ENCODE measurements at regions not wholly inside any gene's neighbourhood (a gene's known extent, or its start where the extent isn't known, plus 50 kb on each side); places are given as distances from the start of the nearest gene placed in this dataset.
"Not testable (repeated sequence)": the region's sequence is repeated elsewhere in the genome, so short reads cannot be mapped to it uniquely, and the experiment has no call there.

- peaks cover 13% of the 10 kb centered on the region for H3K4me1 ChIP-seq (ENCODE audit: control insufficient read depth, insufficient read depth, low read length)
- H3K9ac ChIP-seq (ENCODE audit: low read length), result no peak overlapping the region
- no peaks in the 10 kb centered on the region for H3K27me3 ChIP-seq (replicated peaks; ENCODE audit: control insufficient read depth, insufficient read depth, low read length)
- DNase-seq (ENCODE audit: low read depth), result peak; percentile 17
- H3K36me3 ChIP-seq (ENCODE audit: control insufficient read depth, insufficient read depth, low read length, severe bottlenecking), result no peaks in the 10 kb centered on the region
- no peak overlapping the region for H3K4me3 ChIP-seq (ENCODE audit: low read length)
- H3K9me3 ChIP-seq (ENCODE audit: control insufficient read depth, low read length), result no peaks in the 10 kb centered on the region
Observed at GRCh38 chr6:128710315-128710714, 172.6 kb upstream of the LAMA2 start.

GRCh38 chr6:128704601-128705000 lies 178.3 kb upstream of the LAMA2 start:
- no peaks in the 10 kb centered on the region for H3K27me3 ChIP-seq (replicated peaks; ENCODE audit: control insufficient read depth, insufficient read depth, low read length)
- no peak for DNase-seq (ENCODE audit: low read depth)
- no peak overlapping the region for H3K9ac ChIP-seq (ENCODE audit: low read length)
- no peaks in the 10 kb centered on the region for H3K36me3 ChIP-seq (ENCODE audit: control insufficient read depth, insufficient read depth, low read length, severe bottlenecking)
- no peaks in the 10 kb centered on the region for H3K9me3 ChIP-seq (ENCODE audit: control insufficient read depth, low read length)
- H3K4me3 ChIP-seq (ENCODE audit: low read length), result no peak overlapping the region
- H3K4me1 ChIP-seq (ENCODE audit: control insufficient read depth, insufficient read depth, low read length), result no peaks in the 10 kb centered on the region

- not testable (repeated sequence) for H3K27me3 ChIP-seq (replicated peaks; ENCODE audit: control insufficient read depth, insufficient read depth, low read length); DNase-seq (ENCODE audit: low read depth); H3K9ac ChIP-seq (ENCODE audit: low read length); H3K9me3 ChIP-seq (ENCODE audit: control insufficient read depth, low read length); H3K4me3 ChIP-seq (ENCODE audit: low read length); H3K4me1 ChIP-seq (ENCODE audit: control insufficient read depth, insufficient read depth, low read length); H3K36me3 ChIP-seq (ENCODE audit: control insufficient read depth, insufficient read depth, low read length, severe bottlenecking)
Observed at GRCh38 chr6:128703794-128704193, 179.1 kb upstream of the LAMA2 start.

- peak; percentile 61 for DNase-seq (ENCODE audit: low read depth)
- Histone ChIP-seq H3K27me3 (replicated peaks; ENCODE audit: control insufficient read depth, insufficient read depth, low read length) (no peaks in the 10 kb centered on the region), H3K4me3 (ENCODE audit: low read length) (no peak overlapping the region), H3K9me3 (ENCODE audit: control insufficient read depth, low read length) (no peaks in the 10 kb centered on the region), H3K4me1 (ENCODE audit: control insufficient read depth, insufficient read depth, low read length) (peaks cover 2% of the 10 kb centered on the region), H3K36me3 (ENCODE audit: control insufficient read depth, insufficient read depth, low read length, severe bottlenecking) (no peaks in the 10 kb centered on the region), H3K9ac (ENCODE audit: low read length) (no peak overlapping the region)
Observed at GRCh38 chr6:128696691-128697689, 176.6 kb upstream of the PTPRK start.

- Histone ChIP-seq H3K9ac (ENCODE audit: low read length) (no peak overlapping the region), H3K36me3 (ENCODE audit: control insufficient read depth, insufficient read depth, low read length, severe bottlenecking) (no peaks in the 10 kb centered on the region)
Observed at GRCh38 chr6:128694303-128695009, 174.1 kb upstream of the PTPRK start.

GRCh38 chr6:128690063-128690462 lies 169.7 kb upstream of the PTPRK start:
- Histone ChIP-seq H3K9ac (ENCODE audit: low read length) (no peak overlapping the region), H3K36me3 (ENCODE audit: control insufficient read depth, insufficient read depth, low read length, severe bottlenecking) (no peaks in the 10 kb centered on the region), H3K4me3 (ENCODE audit: low read length) (no peak overlapping the region), H3K9me3 (ENCODE audit: control insufficient read depth, low read length) (peaks cover 8% of the 10 kb centered on the region), H3K4me1 (ENCODE audit: control insufficient read depth, insufficient read depth, low read length) (no peaks in the 10 kb centered on the region), H3K27me3 (replicated peaks; ENCODE audit: control insufficient read depth, insufficient read depth, low read length) (no peaks in the 10 kb centered on the region)
- no peak for DNase-seq (ENCODE audit: low read depth)

More at GRCh38 chr6:128694303-128695009, 174.1 kb upstream of the PTPRK start:
- no peaks in the 10 kb centered on the region for H3K27me3 ChIP-seq (replicated peaks; ENCODE audit: control insufficient read depth, insufficient read depth, low read length)
- no peak for DNase-seq (ENCODE audit: low read depth)
- no peak overlapping the region for H3K4me3 ChIP-seq (ENCODE audit: low read length)
- H3K4me1 ChIP-seq (ENCODE audit: control insufficient read depth, insufficient read depth, low read length), result peaks cover 2% of the 10 kb centered on the region
- H3K9me3 ChIP-seq (ENCODE audit: control insufficient read depth, low read length), result no peaks in the 10 kb centered on the region

- DNase-seq (ENCODE audit: low read depth), result no peak
- H3K4me1 ChIP-seq (ENCODE audit: control insufficient read depth, insufficient read depth, low read length), result no peaks in the 10 kb centered on the region
- H3K27me3 ChIP-seq (replicated peaks; ENCODE audit: control insufficient read depth, insufficient read depth, low read length), result no peaks in the 10 kb centered on the region
- H3K36me3 ChIP-seq (ENCODE audit: control insufficient read depth, insufficient read depth, low read length, severe bottlenecking), result no peaks in the 10 kb centered on the region
- no peak overlapping the region for H3K9ac ChIP-seq (ENCODE audit: low read length)
- H3K9me3 ChIP-seq (ENCODE audit: control insufficient read depth, low read length), result peaks cover 12% of the 10 kb centered on the region
- no peak overlapping the region for H3K4me3 ChIP-seq (ENCODE audit: low read length)
Observed at GRCh38 chr6:128686084-128686483, 165.7 kb upstream of the PTPRK start.

- Histone ChIP-seq H3K9ac (ENCODE audit: low read length) (no peak overlapping the region), H3K4me1 (ENCODE audit: control insufficient read depth, insufficient read depth, low read length) (no peaks in the 10 kb centered on the region), H3K4me3 (ENCODE audit: low read length) (no peak overlapping the region), H3K36me3 (ENCODE audit: control insufficient read depth, insufficient read depth, low read length, severe bottlenecking) (no peaks in the 10 kb centered on the region), H3K27me3 (replicated peaks; ENCODE audit: control insufficient read depth, insufficient read depth, low read length) (no peaks in the 10 kb centered on the region), H3K9me3 (ENCODE audit: control insufficient read depth, low read length) (no peaks in the 10 kb centered on the region)
- DNase-seq (ENCODE audit: low read depth), result no peak
Observed at GRCh38 chr6:128676456-128676855, 156.1 kb upstream of the PTPRK start.

- Histone ChIP-seq H3K4me1 (ENCODE audit: control insufficient read depth, insufficient read depth, low read length) (no peaks in the 10 kb centered on the region), H3K9me3 (ENCODE audit: control insufficient read depth, low read length) (no peaks in the 10 kb centered on the region), H3K4me3 (ENCODE audit: low read length) (no peak overlapping the region), H3K9ac (ENCODE audit: low read length) (no peak overlapping the region), H3K27me3 (replicated peaks; ENCODE audit: control insufficient read depth, insufficient read depth, low read length) (no peaks in the 10 kb centered on the region), H3K36me3 (ENCODE audit: control insufficient read depth, insufficient read depth, low read length, severe bottlenecking) (no peaks in the 10 kb centered on the region)
- no peak for DNase-seq (ENCODE audit: low read depth)
Observed at GRCh38 chr6:128672023-128672422, 151.6 kb upstream of the PTPRK start.

- no peaks in the 10 kb centered on the region for H3K4me1 ChIP-seq (ENCODE audit: control insufficient read depth, insufficient read depth, low read length)
- no peaks in the 10 kb centered on the region for H3K36me3 ChIP-seq (ENCODE audit: control insufficient read depth, insufficient read depth, low read length, severe bottlenecking)
- no peaks in the 10 kb centered on the region for H3K9me3 ChIP-seq (ENCODE audit: control insufficient read depth, low read length)
- no peak overlapping the region for H3K9ac ChIP-seq (ENCODE audit: low read length)
- no peak overlapping the region for H3K4me3 ChIP-seq (ENCODE audit: low read length)
- no peaks in the 10 kb centered on the region for H3K27me3 ChIP-seq (replicated peaks; ENCODE audit: control insufficient read depth, insufficient read depth, low read length)
- no peak for DNase-seq (ENCODE audit: low read depth)
Observed at GRCh38 chr6:128667339-128667858, 147.0 kb upstream of the PTPRK start.

- DNase-seq (ENCODE audit: low read depth), result no peak
- Histone ChIP-seq H3K9me3 (ENCODE audit: control insufficient read depth, low read length) (no peaks in the 10 kb centered on the region), H3K27me3 (replicated peaks; ENCODE audit: control insufficient read depth, insufficient read depth, low read length) (no peaks in the 10 kb centered on the region)
Observed at GRCh38 chr6:128666405-128666804, 146.0 kb upstream of the PTPRK start.

More at GRCh38 chr6:128666405-128666804, 146.0 kb upstream of the PTPRK start:
- no peaks in the 10 kb centered on the region for H3K36me3 ChIP-seq (ENCODE audit: control insufficient read depth, insufficient read depth, low read length, severe bottlenecking)
- H3K9ac ChIP-seq (ENCODE audit: low read length), result no peak overlapping the region
- H3K4me1 ChIP-seq (ENCODE audit: control insufficient read depth, insufficient read depth, low read length), result no peaks in the 10 kb centered on the region
- no peak overlapping the region for H3K4me3 ChIP-seq (ENCODE audit: low read length)
